H7 (cell line): ENCODE measurements at regions not wholly inside any gene's neighbourhood (a gene's known extent, or its start where the extent isn't known, plus 50 kb on each side); places are given as distances from the start of the nearest gene placed in this dataset.

Experiments
- DNase-seq: peaks from one replicate; pipeline ENCODE4 v3.0.0; 2012
- H3K27me3 ChIP-seq: 2 replicates; pipeline ENCODE4 v1.6.0; 2011; ENCODE audit warnings: mild to moderate bottlenecking, low read length; ENCODE audit not compliant: control insufficient read depth, insufficient read depth
- H3K36me3 ChIP-seq: replicated peaks from 2 replicates; pipeline ENCODE4 v1.5.1; 2011; ENCODE audit warnings: low read length; ENCODE audit not compliant: control insufficient read depth, insufficient read depth
- H3K4me3 ChIP-seq: 2 replicates; pipeline ENCODE4 v1.5.1; 2011; ENCODE audit warnings: low read depth, mild to moderate bottlenecking, control low read depth, low read length, moderate library complexity; ENCODE audit not compliant: insufficient read depth

DNA sequence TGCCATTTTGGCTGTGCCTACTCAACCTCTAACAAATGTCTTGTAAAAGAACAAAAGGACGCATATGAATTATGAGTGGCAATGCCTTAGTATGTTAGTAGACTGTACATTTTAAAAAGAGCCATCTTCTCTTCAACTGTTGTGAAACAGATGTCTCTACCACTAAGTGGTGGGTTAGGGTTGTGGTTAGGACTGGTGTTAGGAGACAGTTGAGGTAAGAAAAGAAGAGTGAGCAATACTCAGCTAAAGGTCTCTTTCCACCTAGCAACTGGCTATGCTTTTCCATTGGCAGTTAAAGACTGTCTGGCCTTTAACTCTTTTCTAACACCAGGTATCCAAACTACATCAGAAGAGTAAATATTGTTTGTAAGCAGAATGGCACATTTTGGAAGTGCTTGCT lies 221.7 kb upstream of the TBC1D5 start:
- no peak overlapping the region for H3K4me3 ChIP-seq

DNA sequence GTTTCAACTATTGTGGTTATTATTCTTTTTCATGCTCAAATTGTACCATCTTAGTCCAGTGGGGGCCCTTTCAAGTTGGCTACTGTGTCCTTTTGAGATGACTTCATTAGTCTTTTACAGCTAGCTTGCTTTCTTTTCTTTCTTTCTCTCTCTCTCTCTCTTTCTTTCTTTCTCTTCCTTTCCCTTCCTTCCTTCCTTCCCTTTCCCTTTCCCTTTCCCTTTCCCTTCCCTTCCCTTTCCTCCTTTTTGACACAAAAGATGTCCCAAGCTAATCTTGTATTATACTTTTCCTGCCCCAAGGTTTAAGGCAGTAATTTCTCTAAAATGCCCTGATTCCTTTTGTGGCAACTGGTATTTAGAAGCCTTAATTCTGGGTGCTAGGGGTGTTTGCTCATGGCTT lies 213.0 kb upstream of the TBC1D5 start:
- no peak for DNase-seq
- Histone ChIP-seq H3K27me3 (no peaks in the 10 kb centered on the region), H3K36me3 (no peaks in the 10 kb centered on the region), H3K4me3 (no peak overlapping the region)

More for the DNA sequence above, 221.7 kb upstream of the TBC1D5 start:
- Histone ChIP-seq H3K36me3 (no peaks in the 10 kb centered on the region), H3K27me3 (no peaks in the 10 kb centered on the region)
- no peak for DNase-seq

DNA sequence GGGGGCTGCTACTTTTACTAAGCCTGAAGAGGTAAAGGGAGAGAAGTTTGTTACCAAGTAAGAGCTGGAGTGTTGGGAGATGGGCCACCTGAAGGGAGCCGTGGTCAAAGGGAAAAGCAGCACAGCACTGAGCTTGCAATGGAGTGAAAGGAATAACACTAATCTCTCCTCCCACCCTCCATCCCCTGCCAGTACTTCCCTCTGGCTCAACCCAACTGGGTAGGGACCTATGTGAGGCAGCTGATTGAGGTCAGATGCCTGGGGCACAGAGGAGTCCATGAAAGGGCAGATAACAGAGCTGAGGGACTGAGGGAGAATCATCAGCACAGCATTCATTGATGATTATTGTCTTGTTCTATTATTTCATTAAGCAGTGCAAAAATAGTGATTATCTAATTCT lies 212.4 kb upstream of the TBC1D5 start:
- Histone ChIP-seq H3K4me3 (no peak overlapping the region), H3K36me3 (no peaks in the 10 kb centered on the region), H3K27me3 (no peaks in the 10 kb centered on the region)
- DNase-seq = peak; percentile 10

DNA sequence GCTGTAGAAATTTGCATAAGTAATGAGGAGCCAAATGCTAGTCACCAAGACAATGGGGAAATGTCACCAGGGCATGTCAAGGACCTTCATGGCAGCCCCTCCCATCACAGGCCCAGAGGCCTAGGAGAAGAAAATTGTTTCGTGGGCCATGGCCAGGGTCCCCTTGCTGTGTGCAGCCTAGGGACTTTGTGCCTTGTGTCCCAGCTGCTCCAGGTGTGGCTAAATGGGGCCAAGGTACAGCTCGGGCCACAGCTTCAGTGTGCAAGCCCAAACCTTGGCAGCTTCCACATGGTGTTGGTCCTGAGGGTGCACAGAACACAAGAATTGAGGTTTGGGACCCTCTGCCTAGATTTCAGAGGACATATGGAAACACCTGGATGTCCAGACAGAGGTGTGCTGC lies 208.8 kb upstream of the TBC1D5 start:
- no peak for DNase-seq
- H3K27me3 ChIP-seq = no peaks in the 10 kb centered on the region
- H3K4me3 ChIP-seq = no peak overlapping the region
- H3K36me3 ChIP-seq = no peaks in the 10 kb centered on the region

DNA sequence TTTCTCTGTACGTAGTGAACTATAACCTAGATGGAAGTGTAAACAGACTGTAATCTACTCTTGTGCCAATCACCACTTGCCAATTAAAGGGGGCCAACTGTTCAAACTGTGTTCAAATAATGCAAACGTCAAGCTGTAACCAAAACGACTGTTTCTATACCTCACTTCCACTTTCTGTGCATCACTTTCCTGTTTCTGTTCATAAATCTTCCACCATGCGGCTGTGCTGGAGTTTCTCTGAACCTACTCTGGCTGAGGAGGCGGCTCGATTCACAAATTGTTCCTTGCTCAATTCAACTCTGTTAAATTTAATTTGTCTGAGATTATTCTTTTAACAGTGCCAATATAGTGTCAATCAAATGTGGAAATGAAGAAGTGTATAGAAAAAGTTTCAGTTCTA lies 206.7 kb upstream of the TBC1D5 start:
- H3K27me3 ChIP-seq = no peaks in the 10 kb centered on the region
- DNase-seq = no peak
- H3K36me3 ChIP-seq = no peaks in the 10 kb centered on the region
- no peak overlapping the region for H3K4me3 ChIP-seq

DNA sequence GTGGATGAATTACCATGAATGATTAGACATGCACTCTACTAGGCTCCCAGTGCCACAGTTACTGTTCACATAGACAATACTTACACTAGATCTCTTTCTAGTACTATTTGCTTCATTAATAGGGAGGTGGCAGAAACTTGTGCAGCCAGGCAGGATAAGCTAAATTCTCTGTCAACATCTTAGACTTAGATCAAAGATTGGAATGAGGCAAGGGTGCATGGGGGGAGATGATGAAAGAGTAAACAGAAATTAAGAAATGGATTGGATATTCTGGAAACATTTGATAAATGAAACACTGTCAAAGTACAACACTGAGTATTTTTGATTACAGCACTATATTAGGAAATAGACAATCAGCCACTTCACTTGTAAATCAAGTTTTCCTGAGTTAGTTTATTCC lies 205.4 kb upstream of the TBC1D5 start:
- DNase-seq = no peak
- Histone ChIP-seq H3K4me3 (no peak overlapping the region), H3K36me3 (no peaks in the 10 kb centered on the region), H3K27me3 (no peaks in the 10 kb centered on the region)

DNA sequence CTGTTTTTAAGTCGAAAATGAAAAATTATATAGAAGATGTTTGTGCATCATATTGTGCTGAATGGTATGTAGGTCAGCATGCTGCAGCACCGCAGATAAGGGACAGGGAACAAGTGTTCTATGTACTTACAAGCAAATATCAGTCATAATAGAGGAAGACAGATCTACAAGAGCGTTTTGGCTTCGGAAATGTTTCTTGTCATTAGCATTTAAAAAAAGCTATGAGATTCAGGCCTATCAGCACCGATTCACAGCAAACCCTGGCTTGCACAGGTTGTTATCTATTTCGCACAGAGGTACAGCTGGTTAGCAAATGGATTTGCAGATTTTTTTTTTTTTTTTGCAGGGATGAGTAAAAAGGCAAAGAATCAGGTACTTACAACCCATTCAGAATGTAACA lies 204.2 kb upstream of the TBC1D5 start:
- H3K4me3 ChIP-seq = no peak overlapping the region
- no peaks in the 10 kb centered on the region for H3K27me3 ChIP-seq
- DNase-seq = no peak
- H3K36me3 ChIP-seq = no peaks in the 10 kb centered on the region

DNA sequence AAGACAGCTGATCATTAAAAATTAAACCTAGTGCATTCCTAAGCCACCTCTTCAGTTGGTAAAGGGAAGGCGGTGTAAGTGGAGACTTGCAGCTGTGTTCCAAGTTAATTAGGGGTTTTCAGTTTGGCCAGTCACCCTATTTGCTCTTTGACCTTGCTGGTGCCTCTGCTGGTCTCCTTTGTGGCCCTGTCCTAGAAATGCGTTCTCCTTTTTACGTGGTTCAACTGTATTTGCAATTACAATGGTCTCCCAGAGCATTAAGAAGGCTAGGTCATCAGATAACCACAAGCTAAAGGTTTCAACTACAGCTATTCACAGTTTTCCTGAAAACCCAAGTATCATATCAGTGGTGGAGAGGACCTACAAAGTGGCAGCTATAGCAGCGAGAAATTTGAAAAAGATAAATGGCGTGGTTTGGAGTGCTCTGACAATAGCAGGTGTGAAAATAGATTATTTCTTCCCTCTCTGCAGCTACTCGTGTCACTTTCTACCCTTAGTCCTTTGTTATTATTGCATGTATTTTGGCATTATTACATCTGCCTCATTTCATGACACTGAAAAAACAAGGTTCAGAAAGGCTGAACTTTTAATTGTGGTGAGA lies 203.5 kb upstream of the TBC1D5 start:
- Histone ChIP-seq H3K4me3 (no peak overlapping the region), H3K27me3 (no peaks in the 10 kb centered on the region), H3K36me3 (no peaks in the 10 kb centered on the region)
- no peak for DNase-seq

DNA sequence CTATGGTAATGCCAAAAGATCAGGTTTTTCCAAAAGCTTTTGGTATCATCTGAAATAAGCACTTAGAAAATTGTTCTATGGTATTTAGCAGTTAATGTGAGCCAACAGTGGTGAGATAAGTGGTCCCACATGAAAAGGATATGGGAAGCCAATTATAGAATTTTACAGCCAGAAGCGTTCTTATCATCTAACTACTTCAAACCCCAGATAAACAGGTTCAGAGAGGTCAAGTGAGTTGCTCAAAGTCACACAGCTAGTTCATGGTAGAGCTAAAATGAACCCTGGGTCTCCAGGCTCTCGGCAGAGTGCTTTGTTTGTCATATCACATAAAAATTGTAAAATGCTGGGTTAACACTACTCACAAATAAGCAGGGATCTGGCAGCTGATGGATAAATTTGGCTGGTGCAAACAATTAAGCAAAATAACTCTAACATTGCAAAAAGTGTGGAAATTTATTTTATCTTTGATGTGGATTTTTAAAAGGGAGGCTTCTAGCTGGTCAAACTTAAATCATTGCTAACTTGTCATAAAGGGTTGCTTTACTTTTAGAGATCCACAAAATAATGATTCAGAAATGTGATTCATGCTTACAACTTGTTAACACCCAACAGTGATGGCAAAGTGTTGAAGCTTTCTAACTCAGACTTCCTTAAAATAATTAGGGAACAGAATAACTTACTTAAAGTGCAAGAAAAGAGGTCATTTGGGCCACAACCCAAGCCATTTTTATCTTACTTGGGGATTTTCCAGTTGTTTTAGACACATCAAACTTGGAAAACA lies 202.8 kb upstream of the TBC1D5 start:
- Histone ChIP-seq H3K27me3 (no peaks in the 10 kb centered on the region), H3K36me3 (no peaks in the 10 kb centered on the region), H3K4me3 (no peak overlapping the region)
- no peak for DNase-seq

DNA sequence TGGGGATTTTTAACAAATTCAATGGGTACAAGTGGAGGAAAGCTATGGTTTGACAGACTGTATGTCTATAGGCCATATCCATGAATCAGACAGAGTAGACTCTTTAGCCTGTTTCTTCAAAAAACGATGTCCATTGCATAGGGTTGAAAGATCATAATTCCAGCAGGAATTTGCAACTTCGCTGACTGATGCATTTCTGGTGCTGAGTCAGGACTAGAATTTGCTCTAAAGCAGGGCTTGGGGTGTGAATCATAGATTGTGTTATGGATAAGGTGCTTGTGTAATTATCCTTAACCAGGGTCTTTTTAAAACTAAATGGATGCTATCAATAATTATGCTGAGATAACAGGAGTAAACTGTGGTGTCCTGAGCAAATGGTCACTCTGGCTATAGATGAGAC lies 200.4 kb upstream of the TBC1D5 start:
- Histone ChIP-seq H3K4me3 (no peak overlapping the region), H3K36me3 (no peaks in the 10 kb centered on the region), H3K27me3 (no peaks in the 10 kb centered on the region)
- no peak for DNase-seq

DNA sequence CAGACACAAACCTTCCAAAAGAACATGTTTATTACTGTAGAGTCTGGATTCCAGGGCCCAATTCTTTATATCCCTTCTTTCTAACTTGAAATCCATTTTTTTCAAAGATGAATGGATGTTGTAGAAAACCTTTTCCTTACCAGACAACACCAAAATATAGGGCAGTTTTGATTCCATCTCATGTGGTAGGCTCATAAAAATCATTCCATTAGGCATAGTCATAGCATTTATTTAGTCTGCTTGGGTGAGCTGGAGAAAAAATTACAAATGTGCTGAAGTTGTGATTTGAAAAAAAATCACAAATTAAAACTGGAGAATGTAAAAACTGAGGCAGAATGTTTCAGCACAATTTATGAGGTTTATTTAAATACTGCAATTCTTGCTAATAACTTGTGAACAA lies 199.3 kb upstream of the TBC1D5 start:
- H3K27me3 ChIP-seq = no peaks in the 10 kb centered on the region
- no peak overlapping the region for H3K4me3 ChIP-seq
- H3K36me3 ChIP-seq = no peaks in the 10 kb centered on the region
- DNase-seq = no peak

DNA sequence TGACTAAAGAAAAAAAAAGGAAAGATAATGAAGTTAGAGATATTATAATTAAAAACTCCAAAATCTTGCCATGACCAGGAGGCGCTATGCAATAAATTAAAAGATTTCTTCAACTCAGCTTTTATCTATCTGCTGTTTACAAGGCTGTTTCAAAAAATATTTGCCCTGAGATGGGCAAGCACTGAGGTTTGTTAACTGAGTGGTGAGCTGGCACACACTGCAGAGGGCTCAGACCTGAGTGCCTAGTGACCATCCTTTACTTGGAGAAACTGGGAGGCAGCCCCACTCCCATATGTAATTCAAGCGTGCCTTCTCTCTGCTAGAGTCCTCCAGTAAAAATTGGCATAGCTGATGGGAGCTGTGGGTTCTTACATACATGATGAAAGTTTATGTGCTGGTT lies 198.7 kb upstream of the TBC1D5 start:
- no peaks in the 10 kb centered on the region for H3K27me3 ChIP-seq
- no peak overlapping the region for H3K4me3 ChIP-seq
- no peak for DNase-seq
- H3K36me3 ChIP-seq = no peaks in the 10 kb centered on the region

DNA sequence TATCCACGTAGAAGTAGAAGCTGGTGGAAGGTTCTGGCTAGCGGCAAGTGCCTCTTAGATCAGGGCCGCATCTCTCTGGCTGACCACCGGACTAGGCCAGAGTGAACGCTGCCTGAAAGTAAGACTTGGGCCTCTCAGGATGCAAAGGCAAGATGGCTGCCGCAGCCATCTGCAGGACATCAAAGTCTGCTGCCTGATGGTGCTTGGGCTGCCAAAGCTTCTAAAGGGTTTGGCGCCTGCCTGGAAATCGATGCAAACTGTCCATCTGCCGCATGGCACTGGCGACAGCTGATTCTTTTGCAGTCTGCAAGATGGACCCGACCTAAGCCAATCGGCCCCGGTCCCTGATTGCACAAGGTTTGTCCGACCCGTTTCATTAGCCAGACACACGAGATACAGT lies 196.7 kb upstream of the TBC1D5 start:
- no peak for DNase-seq
- H3K36me3 ChIP-seq = no peaks in the 10 kb centered on the region
- no peak overlapping the region for H3K4me3 ChIP-seq
- H3K27me3 ChIP-seq = no peaks in the 10 kb centered on the region

DNA sequence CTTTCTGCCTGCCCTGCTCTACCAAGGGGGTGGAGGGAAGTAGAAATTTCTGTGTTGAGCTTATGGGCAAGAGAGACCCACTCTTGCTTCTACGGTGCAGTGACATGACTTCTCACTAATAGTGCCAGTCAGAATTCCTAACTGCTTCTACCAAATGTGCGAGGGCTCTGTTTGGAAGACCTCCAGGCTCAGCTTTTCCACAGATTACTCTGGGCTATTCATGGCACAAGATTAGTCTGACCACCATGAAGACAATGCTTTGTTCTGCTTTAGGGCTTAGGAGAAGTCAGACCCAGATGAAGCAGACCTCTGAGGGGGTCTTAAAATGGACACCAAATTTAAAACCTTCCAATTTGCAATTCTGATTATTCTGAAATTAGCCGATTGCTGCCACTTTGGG lies 195.9 kb upstream of the TBC1D5 start:
- Histone ChIP-seq H3K4me3 (no peak overlapping the region), H3K27me3 (no peaks in the 10 kb centered on the region), H3K36me3 (no peaks in the 10 kb centered on the region)
- DNase-seq = no peak

DNA sequence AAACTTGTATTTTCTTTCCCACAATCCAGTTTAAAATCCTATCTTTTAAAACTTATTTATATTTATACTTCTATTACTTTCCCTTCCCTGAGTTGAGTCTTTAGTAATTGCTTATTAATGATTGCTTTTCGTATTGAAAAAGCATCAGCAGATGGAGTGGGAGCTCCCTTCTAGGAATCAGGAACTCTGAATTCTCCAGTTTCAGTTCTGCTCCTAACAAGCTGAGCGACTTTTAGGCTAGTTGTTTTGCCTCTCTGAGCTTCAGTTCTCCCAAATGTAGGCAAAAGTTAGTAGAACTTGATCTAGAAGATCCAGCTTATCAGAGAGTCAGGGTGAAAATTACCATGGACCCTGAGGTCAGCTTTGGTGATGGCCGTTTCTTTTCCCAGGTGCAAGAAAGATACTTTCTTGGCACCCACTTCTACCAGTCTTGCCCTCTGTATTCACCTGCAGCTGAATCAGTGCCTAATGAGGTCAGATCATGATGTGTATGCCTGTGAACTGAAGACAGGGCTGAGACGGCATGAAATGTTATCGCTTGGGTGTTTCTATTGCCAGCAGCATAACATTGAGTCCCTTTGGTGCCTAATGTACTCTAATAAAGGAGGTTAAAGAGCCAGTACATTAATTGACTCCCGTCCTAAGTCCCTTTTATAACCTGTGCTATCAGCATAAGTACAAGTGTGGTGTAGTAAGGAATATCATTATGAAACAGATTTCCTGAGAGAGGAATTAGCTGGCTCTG lies 194.5 kb upstream of the TBC1D5 start:
- Histone ChIP-seq H3K4me3 (no peak overlapping the region), H3K27me3 (no peaks in the 10 kb centered on the region), H3K36me3 (no peaks in the 10 kb centered on the region)
- DNase-seq = no peak
